ENCODE measurements at regions not wholly inside any gene's neighbourhood (a gene's known extent, or its start where the extent isn't known, plus 50 kb on each side); places are given as distances from the start of the nearest gene placed in this dataset.

- no peak for TF ChIP-seq CTCF (IDR thresholded peaks at IDR 0.05)
- TF ChIP-seq POLR2AphosphoS5 (IDR thresholded peaks at IDR 0.05): no peak
- no peak for TF ChIP-seq POLR2A (IDR thresholded peaks at IDR 0.05)
- TF ChIP-seq EP300 (IDR thresholded peaks at IDR 0.05; ENCODE audit: low read depth): no peak
- no peaks in the 10 kb centered on the region for H3K27me3 ChIP-seq
- intact Hi-C loops (cut with DNase I; ENCODE audit: low total_unique reads) (no loop called here), in situ Hi-C loops (cut with MboI; ENCODE audit: low pct_ligation_motif_present in 1 of 4, low pct_unique_long_range_greater_than_20kb in 1 of 4, low sequenced_read_pairs in 3 of 4) (no loop called here)
- peaks cover 0 to 8% of the 10 kb centered on the region in 2 donors for H3K9me3 ChIP-seq
- DNase-seq: no peak
- H3K4me3 ChIP-seq: no peak overlapping the region
- H3K36me3 ChIP-seq: no peaks in the 10 kb centered on the region
- no peaks in the 10 kb centered on the region for H3K4me1 ChIP-seq
- no peak overlapping the region for H3K27ac ChIP-seq
- 83% methylated on average over 10 of the region's 10 CpGs; no CpG with 5 or more reads in 1 of the 2 donors for WGBS, 2 donors (ENCODE audit: low coverage in 1 of 2)
Observed at GRCh38 chr5:62969409-62970120, 390.9 kb downstream of the LRRC70 start.

DNA sequence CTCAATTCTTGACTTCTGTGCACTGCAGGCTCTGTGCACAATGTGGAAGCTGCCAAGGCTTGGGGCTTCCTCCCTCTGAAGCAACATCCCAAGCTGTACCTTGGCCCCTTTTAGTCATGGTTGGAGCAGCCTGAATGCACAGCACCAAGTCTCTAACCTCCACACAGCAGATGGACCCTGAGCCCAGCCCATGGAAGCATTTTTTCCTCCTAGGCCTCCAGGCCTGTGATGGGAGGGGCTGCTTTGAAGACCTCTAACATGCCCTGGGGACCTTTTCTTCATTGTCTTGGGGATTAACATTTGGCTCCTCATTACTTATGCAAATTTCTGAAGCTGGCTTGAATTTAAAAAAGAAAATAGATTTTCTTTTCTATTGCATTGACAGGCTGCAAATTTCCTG lies 385.8 kb downstream of the LRRC70 start:
- H3K9me3 ChIP-seq: peaks cover 0 to 9% of the 10 kb centered on the region in 2 donors
- in situ Hi-C loops (cut with MboI; ENCODE audit: low pct_ligation_motif_present in 1 of 4, low pct_unique_long_range_greater_than_20kb in 1 of 4, low sequenced_read_pairs in 3 of 4) (no loop called here), intact Hi-C loops (cut with DNase I; ENCODE audit: low total_unique reads) (no loop called here)
- H3K36me3 ChIP-seq: no peaks in the 10 kb centered on the region
- no peak overlapping the region for H3K27ac ChIP-seq
- H3K27me3 ChIP-seq: no peaks in the 10 kb centered on the region
- TF ChIP-seq EP300 (IDR thresholded peaks at IDR 0.05; ENCODE audit: low read depth): no peak
- TF ChIP-seq POLR2A (IDR thresholded peaks at IDR 0.05): no peak
- TF ChIP-seq CTCF (IDR thresholded peaks at IDR 0.05): no peak
- no peak for TF ChIP-seq POLR2AphosphoS5 (IDR thresholded peaks at IDR 0.05)
- DNase-seq: no peak
- H3K4me1 ChIP-seq: no peaks in the 10 kb centered on the region
- no peak overlapping the region for H3K4me3 ChIP-seq

GRCh38 chr5:62960781-62961180 lies 382.2 kb downstream of the LRRC70 start:
- H3K4me3 ChIP-seq: no peak overlapping the region
- H3K27me3 ChIP-seq: no peaks in the 10 kb centered on the region
- 57 to 83% methylated on average over 1 to 2 of the region's 2 CpGs for WGBS, 2 donors (ENCODE audit: low coverage in 1 of 2)
- no peaks in the 10 kb centered on the region for H3K36me3 ChIP-seq
- H3K27ac ChIP-seq: no peak overlapping the region
- no peak for DNase-seq
- intact Hi-C loops (cut with DNase I; ENCODE audit: low total_unique reads) (no loop called here), in situ Hi-C loops (cut with MboI; ENCODE audit: low pct_ligation_motif_present in 1 of 4, low pct_unique_long_range_greater_than_20kb in 1 of 4, low sequenced_read_pairs in 3 of 4) (no loop called here)
- no peaks in the 10 kb centered on the region for H3K4me1 ChIP-seq
- H3K9me3 ChIP-seq: peaks cover 0 to 7% of the 10 kb centered on the region in 2 donors
- TF ChIP-seq EP300 (IDR thresholded peaks at IDR 0.05; ENCODE audit: low read depth) (no peak), CTCF (IDR thresholded peaks at IDR 0.05) (no peak), POLR2A (IDR thresholded peaks at IDR 0.05) (no peak), POLR2AphosphoS5 (IDR thresholded peaks at IDR 0.05) (no peak)

DNA sequence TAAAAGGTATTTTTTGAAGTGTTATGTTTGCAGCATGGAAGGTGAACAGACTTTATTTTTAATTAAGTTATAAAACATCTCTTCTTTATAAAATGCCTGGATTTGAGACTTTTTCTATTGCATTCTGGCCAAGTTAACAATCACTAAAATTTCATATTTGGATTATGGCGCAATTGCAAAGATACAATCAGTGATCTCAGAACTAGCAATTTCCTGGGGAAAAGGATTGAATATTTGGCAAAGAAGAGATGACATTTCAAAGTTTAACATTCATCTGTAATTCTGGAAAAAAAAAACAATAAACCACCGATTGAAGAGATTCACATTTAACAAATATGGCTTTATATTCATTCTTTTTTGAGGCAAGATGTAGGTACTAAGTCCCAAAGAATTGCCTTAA lies 378.0 kb downstream of the LRRC70 start:
- H3K4me1 ChIP-seq: no peaks in the 10 kb centered on the region
- H3K27me3 ChIP-seq: no peaks in the 10 kb centered on the region
- TF ChIP-seq EP300 (IDR thresholded peaks at IDR 0.05; ENCODE audit: low read depth): no peak
- no peak for TF ChIP-seq POLR2AphosphoS5 (IDR thresholded peaks at IDR 0.05)
- TF ChIP-seq CTCF (IDR thresholded peaks at IDR 0.05): no peak
- no peak for TF ChIP-seq POLR2A (IDR thresholded peaks at IDR 0.05)
- H3K9me3 ChIP-seq: no peaks in the 10 kb centered on the region
- in situ Hi-C loops (cut with MboI; ENCODE audit: low pct_ligation_motif_present in 1 of 4, low pct_unique_long_range_greater_than_20kb in 1 of 4, low sequenced_read_pairs in 3 of 4): no loop called here
- H3K27ac ChIP-seq: no peak overlapping the region
- intact Hi-C loops (cut with DNase I; ENCODE audit: low total_unique reads): no loop called here
- H3K4me3 ChIP-seq: no peak overlapping the region
- H3K36me3 ChIP-seq: no peaks in the 10 kb centered on the region
- WGBS, 2 donors (ENCODE audit: low coverage in 1 of 2): 66 to 84% methylated on average over 2 of the region's 2 CpGs
- no peak for DNase-seq

All from transverse colon (tissue), 4 donors.